ENCODE measurements at regions not wholly inside any gene's neighbourhood (a gene's known extent, or its start where the extent isn't known, plus 50 kb on each side); places are given as distances from the start of the nearest gene placed in this dataset.
A peak's percentile ranks its signal among the peaks of the same experiment; 100 is the strongest.
"Not testable (repeated sequence)": the region's sequence is repeated elsewhere in the genome, so short reads cannot be mapped to it uniquely, and the experiment has no call there.

- peaks cover 15% of the 10 kb centered on the region for H3K4me1 Mint-ChIP-seq
- peaks cover 52% of the 10 kb centered on the region for H3K36me3 Mint-ChIP-seq
- no peaks in the 10 kb centered on the region for H3K27me3 Mint-ChIP-seq
- peaks cover 28% of the 10 kb centered on the region for H3K9me3 Mint-ChIP-seq
- DNase-seq (ENCODE audit: low spot score in 2 of 2): no peak
- H3K27ac Mint-ChIP-seq: no peak overlapping the region
- ATAC-seq (ENCODE audit: low read depth): no peak
- H3K4me3 Mint-ChIP-seq: no peak overlapping the region
Observed at GRCh38 chrX:65127842-65128241, 151.6 kb upstream of the ZC4H2 start.

- ATAC-seq (ENCODE audit: low read depth): no peak
- Mint-ChIP-seq H3K9me3 (peaks cover 13% of the 10 kb centered on the region), H3K4me1 (no peaks in the 10 kb centered on the region), H3K27ac (no peak overlapping the region), H3K36me3 (peaks cover 25% of the 10 kb centered on the region), H3K4me3 (no peak overlapping the region), H3K27me3 (no peaks in the 10 kb centered on the region)
- no peak for DNase-seq (ENCODE audit: low spot score in 2 of 2)
Observed at GRCh38 chrX:65098851-65099250, 122.6 kb upstream of the ZC4H2 start.

- Mint-ChIP-seq H3K9me3 (peaks cover 14% of the 10 kb centered on the region), H3K27me3 (no peaks in the 10 kb centered on the region), H3K4me1 (peaks cover 2% of the 10 kb centered on the region), H3K4me3 (no peak overlapping the region), H3K27ac (no peak overlapping the region), H3K36me3 (peaks cover 43% of the 10 kb centered on the region)
- ATAC-seq (ENCODE audit: low read depth) (no peak), DNase-seq (ENCODE audit: low spot score in 2 of 2) (no peak)
Observed at GRCh38 chrX:65093658-65094057, 117.4 kb upstream of the ZC4H2 start.

GRCh38 chrX:65073233-65073632, 97.0 kb upstream of the ZC4H2 start:
- H3K27me3 Mint-ChIP-seq: no peaks in the 10 kb centered on the region
- DNase-seq (ENCODE audit: low spot score in 2 of 2) (no peak), ATAC-seq (ENCODE audit: low read depth) (no peak)
- H3K9me3 Mint-ChIP-seq: peaks cover 16% of the 10 kb centered on the region
- H3K27ac Mint-ChIP-seq: no peak overlapping the region
- no peaks in the 10 kb centered on the region for H3K4me1 Mint-ChIP-seq
- H3K4me3 Mint-ChIP-seq: no peak overlapping the region
- H3K36me3 Mint-ChIP-seq: peaks cover 76% of the 10 kb centered on the region

GRCh38 chrX:65072590-65072989, 96.3 kb upstream of the ZC4H2 start:
- Mint-ChIP-seq H3K4me1 (no peaks in the 10 kb centered on the region), H3K4me3 (no peak overlapping the region), H3K9me3 (peaks cover 14% of the 10 kb centered on the region), H3K36me3 (peaks cover 73% of the 10 kb centered on the region), H3K27me3 (no peaks in the 10 kb centered on the region), H3K27ac (no peak overlapping the region)
- DNase-seq (ENCODE audit: low spot score in 2 of 2): no peak
- no peak for ATAC-seq (ENCODE audit: low read depth)

- not testable (repeated sequence) for ATAC-seq (ENCODE audit: low read depth); H3K27ac Mint-ChIP-seq; H3K4me3 Mint-ChIP-seq; H3K4me1 Mint-ChIP-seq; H3K9me3 Mint-ChIP-seq; H3K27me3 Mint-ChIP-seq; DNase-seq (ENCODE audit: low spot score in 2 of 2)
- peaks cover 45% of the 10 kb centered on the region for H3K36me3 Mint-ChIP-seq
Observed at GRCh38 chrX:65058626-65059025, 82.4 kb upstream of the ZC4H2 start.

GRCh38 chrX:65045001-65045400, 68.8 kb upstream of the ZC4H2 start:
- no peak for ATAC-seq (ENCODE audit: low read depth)
- Mint-ChIP-seq H3K4me1 (peaks cover 9% of the 10 kb centered on the region), H3K36me3 (peaks cover 33% of the 10 kb centered on the region), H3K27ac (no peak overlapping the region), H3K9me3 (peaks cover 15% of the 10 kb centered on the region), H3K4me3 (no peak overlapping the region), H3K27me3 (no peaks in the 10 kb centered on the region)
- DNase-seq (ENCODE audit: low spot score in 2 of 2): no peak

GRCh38 chrX:65035446-65035770, 59.2 kb upstream of the ZC4H2 start:
- peaks cover 20% of the 10 kb centered on the region for H3K4me1 Mint-ChIP-seq
- no peak for DNase-seq (ENCODE audit: low spot score in 2 of 2)

GRCh38 chrX:65034668-65035445, 58.6 kb upstream of the ZC4H2 start, which contains the start of gene ZC3H12B:
Gene ZC3H12B (plus strand): TSS chrX:65034826.
- Mint-ChIP-seq H3K4me1 (peaks cover 20% of the 10 kb centered on the region), H3K27me3 (no peaks in the 10 kb centered on the region), H3K9me3 (no peaks in the 10 kb centered on the region), H3K27ac (peak within 1 kb of the TSS; percentile 98), H3K36me3 (no peaks in the 10 kb centered on the region), H3K4me3 (peak within 1 kb of the TSS; percentile 96)
- peak; percentile 71 to 74 for DNase-seq (ENCODE audit: low spot score in 2 of 2)
- ATAC-seq (ENCODE audit: low read depth): peak; percentile 89

More at GRCh38 chrX:65035446-65035770, 59.2 kb upstream of the ZC4H2 start:
- no peaks in the 10 kb centered on the region for H3K27me3 Mint-ChIP-seq
- peak overlapping the region; percentile 96 for H3K4me3 Mint-ChIP-seq
- H3K27ac Mint-ChIP-seq: peak overlapping the region; percentile 98
- no peaks in the 10 kb centered on the region for H3K9me3 Mint-ChIP-seq
- peak; percentile 14 for ATAC-seq (ENCODE audit: low read depth)
- no peaks in the 10 kb centered on the region for H3K36me3 Mint-ChIP-seq

GRCh38 chrX:65034292-65034667, 58.0 kb upstream of the ZC4H2 start:
- ATAC-seq (ENCODE audit: low read depth): no peak
- H3K27me3 Mint-ChIP-seq: no peaks in the 10 kb centered on the region
- H3K4me3 Mint-ChIP-seq: peak overlapping the region; percentile 96
- H3K9me3 Mint-ChIP-seq: no peaks in the 10 kb centered on the region
- no peak for DNase-seq (ENCODE audit: low spot score in 2 of 2)
- H3K27ac Mint-ChIP-seq: peak overlapping the region; percentile 98
- H3K36me3 Mint-ChIP-seq: peaks cover 5% of the 10 kb centered on the region
- H3K4me1 Mint-ChIP-seq: peaks cover 25% of the 10 kb centered on the region

Measured in memory B cell (primary cell).